ENCODE measurements at regions not wholly inside any gene's neighbourhood (a gene's known extent, or its start where the extent isn't known, plus 50 kb on each side); places are given as distances from the start of the nearest gene placed in this dataset.

DNA sequence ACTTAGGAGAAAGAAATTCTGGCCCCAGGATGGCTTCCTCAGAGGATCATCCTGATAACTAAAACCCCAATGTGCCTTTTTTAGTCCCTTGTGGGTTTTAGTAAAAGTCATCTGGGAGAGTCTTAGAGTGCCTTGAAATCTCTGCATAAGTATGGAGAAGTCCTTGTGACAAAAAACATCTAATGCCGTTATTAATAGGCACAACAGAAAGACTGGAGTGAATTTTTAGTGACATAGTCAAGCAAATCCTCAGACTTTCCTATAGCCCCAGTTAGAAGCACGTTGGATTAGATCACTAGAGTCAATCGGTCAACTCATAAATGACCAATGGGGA, 108.2 kb upstream of the MPDZ start:
- no peak for DNase-seq (ENCODE audit: low spot score)

DNA sequence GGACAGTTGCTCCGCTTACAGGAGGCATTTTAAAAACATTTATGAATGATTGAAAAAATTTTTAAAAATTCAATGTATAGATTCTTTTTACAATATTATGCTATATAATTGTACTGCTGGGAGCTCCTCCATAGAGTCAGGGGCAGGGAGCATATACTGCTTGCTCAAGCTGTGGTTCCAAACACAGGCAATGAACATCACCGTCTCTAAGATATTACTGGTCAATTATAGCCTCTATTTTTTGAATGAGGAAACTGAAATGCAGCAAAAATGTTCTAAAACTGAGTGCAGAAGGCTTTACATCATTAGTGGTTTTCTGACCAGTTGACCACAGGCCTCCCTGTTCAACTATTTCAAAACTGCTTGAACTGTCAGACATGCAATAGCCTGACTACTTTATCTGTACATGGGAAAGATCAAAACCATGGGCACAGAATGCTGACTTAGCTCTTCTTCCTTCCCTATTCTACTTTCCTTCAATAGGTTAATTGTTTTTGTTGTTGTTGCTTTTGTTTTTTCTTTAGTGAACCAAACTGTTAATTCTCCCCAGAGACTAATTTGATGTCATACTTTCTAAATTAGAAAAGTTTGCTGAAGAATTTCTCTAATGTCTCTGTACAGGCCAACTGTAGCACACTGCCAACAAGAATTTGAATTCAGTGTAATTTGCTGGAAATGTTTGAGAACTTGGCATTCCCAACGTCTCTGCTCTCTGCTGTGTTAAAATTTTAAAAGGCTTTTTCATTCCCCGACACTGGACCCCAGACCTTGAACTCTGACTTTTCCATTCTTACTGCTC, 107.6 kb upstream of the MPDZ start:
- no peak for DNase-seq (ENCODE audit: low spot score)

DNA sequence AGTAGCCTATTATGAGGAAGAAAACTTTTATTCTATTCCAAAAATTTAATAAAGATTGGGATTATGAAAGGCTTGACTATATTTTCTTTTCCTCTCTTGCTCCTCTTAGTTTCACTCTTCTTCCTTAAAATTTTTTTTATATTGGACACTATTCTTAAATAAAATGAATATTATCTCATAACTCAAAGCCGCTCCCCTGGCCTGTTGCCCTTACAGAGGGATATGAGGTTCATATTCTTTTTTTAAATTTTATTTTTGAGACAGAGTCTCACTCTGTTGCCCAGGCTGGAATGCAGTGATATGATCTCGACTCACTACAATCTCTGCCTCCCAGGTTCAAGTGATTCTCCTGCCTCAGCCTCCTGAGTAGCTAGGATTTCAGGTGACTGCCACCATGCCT, 106.8 kb upstream of the MPDZ start:
- DNase-seq (ENCODE audit: low spot score), result no peak

DNA sequence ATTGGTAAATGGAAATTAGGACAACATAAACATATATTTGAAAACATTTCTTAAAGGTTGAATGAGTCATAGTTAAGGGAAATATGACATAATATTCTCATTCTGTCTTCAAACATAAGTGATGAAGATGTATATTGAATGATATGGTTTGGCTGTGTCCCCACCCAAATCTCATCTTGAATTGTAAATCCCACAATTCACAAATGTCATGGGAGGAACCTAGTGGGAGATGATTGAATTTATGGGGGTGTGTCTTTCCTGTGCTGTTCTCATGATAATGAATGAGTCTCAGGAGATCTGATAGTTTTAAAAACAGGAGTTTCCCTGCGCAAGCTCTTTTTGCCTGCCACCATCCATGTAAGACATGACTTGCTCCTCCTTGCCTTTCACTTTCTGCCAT, 104.4 kb upstream of the MPDZ start:
- DNase-seq (ENCODE audit: low spot score), result no peak

DNA sequence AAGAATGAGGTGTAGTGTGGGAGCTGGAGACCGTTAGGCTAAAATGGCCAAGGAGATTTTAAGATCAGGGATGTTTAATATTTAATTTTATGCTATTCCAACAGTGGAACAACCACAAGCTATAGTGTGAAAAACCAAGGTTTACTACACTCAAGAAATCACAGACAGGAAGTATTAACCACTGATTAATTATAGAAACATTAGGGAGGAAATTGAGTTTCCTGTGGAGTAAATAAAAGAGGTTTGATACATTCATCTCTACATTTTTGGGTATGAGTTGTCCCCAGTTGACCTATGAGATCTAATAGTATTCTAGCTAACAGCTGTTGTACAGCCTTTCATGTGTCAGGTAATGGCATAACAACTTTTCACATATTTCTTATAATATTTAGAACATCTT, 103.7 kb upstream of the MPDZ start:
- DNase-seq (ENCODE audit: low spot score), result no peak

DNA sequence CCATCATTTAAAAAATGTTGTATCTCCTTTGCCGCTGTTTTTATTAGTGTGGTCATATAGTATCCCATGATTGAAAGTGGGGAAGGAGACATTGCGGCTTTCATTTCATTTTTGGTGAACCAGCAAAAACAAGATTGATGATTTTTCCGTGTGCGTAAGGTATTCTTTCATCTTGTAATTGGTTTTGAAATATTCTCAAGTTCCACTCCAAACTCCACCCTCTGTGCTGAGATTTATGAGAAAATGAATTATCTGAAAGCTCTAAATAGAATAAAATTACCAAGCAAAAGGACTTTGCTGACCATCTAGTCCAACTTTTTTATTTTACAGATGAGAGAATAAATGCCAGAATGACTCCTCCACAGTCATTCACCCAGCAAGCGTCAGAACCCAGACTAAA, 103.1 kb upstream of the MPDZ start:
- no peak for DNase-seq (ENCODE audit: low spot score)

DNA sequence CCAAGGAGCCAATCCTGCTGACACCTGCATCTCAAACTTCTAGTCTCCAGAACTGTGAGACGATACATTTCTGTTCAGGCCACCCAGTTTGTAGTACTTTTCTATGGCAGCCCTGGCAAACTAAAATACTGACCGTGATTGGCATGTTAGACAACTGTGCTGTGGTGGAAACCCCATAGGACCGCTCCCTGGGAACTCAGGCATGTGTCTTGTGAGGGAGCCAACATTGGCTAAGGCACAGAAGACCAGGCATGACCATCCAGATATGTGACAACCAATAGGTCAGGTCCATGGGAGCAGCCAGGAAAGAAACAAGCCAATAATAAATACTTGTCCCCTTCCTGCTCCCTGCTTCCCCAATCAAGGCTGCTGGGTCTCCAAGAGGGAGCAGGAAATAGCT, 101.4 kb upstream of the MPDZ start:
- no peak for DNase-seq (ENCODE audit: low spot score)

DNA sequence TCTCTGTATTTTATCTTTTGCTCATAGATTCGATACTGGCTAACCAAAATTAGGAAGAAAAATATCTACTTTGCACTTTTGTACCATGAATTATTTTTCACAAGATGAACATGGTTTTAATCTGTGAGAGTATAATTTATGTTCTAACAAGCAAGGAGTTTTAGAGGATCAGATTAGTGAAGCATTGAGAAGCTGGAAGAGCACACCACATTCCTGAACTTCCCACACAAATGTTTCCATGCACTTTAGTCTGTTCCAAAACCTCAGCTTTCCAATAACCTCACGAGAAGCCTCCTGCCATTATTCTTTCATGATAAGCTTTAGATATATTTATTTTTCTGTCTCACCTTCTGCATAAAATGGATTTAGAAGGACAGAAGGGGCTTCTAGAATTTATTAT, 98.7 kb upstream of the MPDZ start:
- DNase-seq (ENCODE audit: low spot score), result no peak

DNA sequence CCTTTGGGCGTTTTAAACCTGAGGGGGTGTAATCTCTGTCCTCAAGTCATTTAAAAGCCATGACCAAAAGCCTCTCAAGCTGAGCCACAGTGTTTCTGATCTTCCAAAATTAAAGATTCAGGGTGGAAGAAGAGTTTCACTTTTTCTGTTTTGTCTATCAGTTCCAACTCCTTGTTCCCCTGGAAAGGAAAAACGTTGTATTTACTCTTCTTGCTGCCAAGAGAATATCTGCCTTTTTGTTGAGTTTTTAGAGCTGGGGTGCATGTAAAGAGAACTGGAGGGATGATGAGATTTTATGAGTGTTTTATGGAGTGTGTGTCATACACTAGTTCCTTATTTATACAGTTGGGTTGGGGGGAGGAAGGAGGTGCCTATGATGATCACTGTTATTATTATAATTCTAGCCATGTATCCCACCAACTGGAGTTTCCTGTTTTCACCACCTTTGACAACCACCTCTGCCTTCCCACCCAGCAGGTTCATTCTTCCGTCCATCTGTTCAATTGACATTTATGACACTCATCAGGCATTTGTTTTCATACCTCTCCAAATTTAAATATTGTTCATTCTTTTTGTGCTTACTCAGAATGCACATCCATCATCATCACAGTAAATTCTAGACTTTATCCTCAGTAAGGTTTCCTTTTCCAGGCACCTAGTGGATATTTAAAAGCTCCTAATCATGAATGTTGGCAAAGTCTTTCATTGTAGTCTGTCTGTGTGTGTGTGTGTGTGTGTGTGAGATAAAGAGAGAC, 97.9 kb upstream of the MPDZ start:
- DNase-seq (ENCODE audit: low spot score), result no peak

DNA sequence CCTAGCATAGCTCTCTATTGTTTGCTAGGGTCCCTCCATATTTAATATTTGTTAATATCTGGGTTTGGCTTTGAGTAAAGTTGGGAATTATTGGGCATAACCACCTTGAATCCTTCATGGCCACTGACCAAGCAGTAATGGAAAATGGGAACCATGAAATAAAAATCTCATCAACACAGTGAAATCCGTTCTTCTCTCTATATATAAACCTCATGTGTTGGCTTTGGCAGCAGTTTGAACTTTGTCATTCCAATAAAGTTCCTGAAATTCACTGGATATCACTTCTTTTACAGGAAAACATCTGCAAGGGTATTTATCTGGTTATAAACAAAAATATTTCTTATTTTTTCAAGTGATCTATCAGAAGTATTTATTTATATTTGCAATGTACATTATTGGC, 93.0 kb upstream of the MPDZ start:
- no peak for DNase-seq (ENCODE audit: low spot score)

DNA sequence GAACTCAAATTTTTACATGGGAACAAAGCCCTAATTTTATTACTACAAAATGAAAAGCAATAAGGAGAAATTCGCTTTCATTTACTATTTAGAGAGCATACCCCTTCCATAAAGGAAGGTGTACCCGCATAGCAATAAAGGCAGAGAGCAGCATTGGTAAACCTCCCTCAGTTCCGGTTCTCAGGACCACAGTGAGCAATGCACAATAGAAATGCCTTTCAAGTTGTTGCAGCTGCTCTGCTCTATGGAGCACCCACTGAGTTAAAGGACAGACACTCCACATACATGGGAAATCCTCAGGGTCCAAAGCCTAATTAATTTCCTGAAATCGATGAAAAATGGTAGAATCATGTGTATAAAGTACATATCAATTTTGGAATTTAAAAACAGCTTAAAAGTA, 89.9 kb upstream of the MPDZ start:
- DNase-seq (ENCODE audit: low spot score), result no peak

DNA sequence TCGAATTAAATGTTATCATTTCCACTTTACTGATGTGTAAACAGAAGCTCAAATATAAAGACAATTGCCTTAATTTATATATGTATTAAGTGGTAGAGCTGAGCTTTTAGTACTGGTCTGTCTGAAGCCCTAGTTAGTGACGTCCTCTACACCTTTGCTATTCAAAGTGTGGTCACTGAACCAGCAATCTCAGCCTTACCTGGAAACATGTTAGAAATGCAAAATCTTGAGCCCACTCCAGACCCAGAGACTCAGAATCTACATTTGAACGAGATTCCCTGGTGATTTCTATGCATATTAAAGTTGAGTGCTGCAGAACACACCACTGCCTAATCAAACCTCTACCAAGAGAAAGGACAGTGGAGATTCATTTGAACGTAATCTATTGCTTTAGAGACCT, 88.3 kb upstream of the MPDZ start:
- DNase-seq (ENCODE audit: low spot score), result no peak

DNA sequence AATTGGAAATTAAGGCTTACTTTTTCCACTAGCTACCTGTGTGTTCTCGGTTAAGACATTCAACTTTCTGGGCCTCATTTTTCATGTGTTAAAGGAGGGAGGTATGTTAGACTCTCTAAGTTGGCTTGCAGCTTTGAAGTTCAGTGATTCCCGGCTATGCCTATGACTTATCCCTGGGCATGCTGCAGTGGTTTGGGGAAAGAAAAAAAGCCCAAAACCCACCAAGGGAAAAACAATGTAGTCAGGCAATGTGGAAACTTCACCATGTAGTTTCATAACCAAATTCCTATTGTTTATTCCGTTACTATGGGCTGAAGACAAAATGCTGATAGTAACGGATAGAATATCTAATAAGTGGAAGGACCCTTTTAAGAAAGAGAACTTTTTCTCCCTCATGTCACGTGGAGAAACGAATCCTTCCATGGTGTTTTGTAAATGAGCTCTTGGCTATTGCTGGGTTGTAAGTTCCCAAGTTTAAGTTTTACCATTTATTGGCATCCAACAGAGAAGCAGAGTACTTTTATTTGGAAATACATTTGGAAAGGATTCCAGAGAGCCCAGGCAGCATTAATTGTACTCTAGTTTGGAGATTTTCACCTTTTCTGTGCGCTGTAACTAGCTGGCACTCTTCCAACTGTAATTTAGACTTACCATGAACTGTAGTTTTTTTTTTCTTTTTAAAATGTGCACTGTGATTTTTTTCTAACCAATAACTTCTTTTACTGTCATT, 84.9 kb upstream of the MPDZ start:
- no peak for DNase-seq (ENCODE audit: low spot score)

DNA sequence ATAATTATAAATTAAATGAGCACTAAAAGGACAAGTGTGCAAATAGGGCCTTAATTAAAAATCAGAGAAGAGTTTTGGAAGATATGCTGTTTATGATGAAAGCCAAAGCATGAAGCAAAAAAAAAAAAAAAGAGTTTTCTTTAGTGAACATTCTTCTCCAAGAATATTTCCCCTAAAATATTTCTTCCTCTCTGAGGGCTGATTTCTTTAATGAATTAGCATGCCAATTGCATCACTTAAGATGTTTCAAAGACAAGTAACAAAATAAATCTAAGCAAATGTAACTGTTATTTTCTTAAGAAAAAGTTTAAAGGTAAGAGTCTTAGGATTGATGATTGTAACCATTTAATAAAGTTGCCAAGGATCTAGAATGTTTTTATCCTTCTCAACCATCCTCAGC, 81.6 kb upstream of the MPDZ start:
- no peak for DNase-seq (ENCODE audit: low spot score)

DNA sequence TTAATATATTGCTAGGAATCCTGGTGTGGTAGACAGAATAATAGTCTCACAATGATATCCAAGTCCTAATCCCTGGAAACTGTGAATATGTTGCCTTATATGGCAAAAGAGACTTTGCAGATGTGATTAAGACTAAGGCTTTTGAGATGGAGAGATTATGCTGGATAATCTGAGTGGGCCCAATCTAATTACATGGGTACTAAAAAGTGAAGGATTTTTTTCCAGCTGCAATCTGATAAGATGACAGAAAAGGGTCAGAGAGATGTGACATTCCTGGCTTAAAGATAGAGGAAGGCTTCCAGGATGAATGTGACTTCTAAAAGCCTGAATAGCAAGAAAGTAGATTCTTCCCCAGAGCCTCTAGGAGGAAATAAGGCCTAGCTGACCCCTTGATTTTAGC, 80.7 kb upstream of the MPDZ start:
- DNase-seq (ENCODE audit: low spot score), result no peak

DNA sequence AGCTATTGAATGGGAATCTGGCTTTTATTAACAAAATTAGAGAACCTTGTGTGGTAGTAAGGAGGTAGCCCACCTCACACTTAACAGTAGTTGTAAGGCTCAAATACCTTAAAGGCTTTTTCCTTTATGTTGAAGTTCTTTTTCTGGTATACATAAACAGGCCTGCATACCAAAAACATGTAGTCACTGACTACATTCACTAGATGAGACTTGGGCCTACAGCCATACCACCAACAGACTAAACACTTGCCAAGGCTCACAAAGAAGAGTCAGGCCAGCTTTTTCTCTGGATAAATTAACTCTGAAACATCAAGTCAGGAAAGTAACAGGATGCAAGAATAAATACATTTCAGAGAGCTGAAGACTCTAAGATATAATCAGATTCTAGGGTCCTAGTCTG, 78.6 kb upstream of the MPDZ start:
- DNase-seq (ENCODE audit: low spot score), result no peak

DNA sequence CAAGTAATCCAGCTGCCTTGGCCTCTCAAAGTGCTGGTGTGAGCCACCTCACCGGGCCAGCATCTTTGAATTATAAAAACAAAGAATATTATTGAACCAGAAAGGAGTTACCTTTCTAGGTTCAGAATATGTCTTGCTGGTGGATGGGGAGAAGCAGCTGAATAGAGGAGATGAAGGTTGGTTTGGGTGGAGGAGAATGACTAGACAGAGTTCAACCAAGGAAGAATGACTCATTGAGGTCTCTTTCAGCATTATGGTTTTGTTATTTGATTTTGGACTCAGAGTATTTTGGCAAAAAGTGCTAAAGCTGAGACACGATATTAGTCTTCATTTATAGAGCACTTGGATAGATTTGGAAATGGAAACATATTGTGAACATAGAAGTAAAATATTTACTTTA, 75.2 kb upstream of the MPDZ start:
- no peak for DNase-seq (ENCODE audit: low spot score)

DNA sequence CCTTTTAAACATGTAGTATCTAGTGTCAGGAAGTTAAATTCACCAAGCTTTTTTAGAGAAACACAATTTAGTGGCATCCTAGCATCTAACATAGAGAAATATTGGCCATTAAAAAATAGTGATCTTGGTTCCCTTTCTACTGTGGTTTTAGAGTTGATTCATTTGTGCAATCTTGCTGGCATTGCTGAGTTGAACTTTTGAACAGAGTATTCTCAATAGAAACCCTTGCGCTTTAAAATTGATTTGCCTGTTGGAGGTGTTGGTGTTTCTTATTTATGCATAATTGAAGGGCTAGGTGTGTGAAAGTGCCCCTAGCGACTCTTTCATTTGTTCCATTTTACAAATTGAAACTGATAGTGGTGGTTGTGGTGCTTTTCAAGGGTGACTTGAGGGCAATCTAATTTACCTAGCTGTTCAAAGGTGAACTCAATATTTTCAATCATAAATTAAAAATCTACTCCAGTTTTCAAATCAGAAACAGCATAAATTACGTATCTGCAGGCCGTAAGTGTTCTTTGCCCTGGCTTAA, 73.0 kb upstream of the MPDZ start:
- DNase-seq (ENCODE audit: low spot score), result no peak

DNA sequence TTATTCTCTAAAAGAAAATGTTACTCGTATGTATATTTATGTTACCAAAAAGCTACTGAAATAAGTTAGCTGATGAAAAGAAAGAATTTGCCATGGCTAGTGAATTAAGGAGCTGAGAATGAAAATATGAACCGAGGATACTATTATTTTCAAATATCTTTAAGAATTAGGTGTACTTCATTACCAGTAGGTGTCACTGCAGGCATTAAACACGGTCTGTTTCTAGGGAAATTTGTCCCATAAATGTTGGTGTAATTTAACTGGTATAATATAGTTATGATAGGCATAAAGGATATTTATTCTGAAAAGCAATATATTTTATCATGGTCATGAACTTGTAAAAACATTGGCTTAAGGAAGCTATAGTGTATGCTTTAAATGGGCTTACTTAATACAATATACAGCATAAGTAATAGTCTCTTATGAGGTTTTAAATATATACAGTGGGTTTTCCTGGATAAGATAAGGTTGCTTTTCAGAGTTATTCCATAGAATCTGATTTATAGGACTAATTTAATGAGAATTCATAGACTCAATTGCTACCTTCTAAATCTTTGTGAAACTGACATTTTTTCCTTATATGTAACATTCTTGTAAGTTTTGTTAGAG, 72.4 kb upstream of the MPDZ start:
- peak; percentile 42 for DNase-seq (ENCODE audit: low spot score)

DNA sequence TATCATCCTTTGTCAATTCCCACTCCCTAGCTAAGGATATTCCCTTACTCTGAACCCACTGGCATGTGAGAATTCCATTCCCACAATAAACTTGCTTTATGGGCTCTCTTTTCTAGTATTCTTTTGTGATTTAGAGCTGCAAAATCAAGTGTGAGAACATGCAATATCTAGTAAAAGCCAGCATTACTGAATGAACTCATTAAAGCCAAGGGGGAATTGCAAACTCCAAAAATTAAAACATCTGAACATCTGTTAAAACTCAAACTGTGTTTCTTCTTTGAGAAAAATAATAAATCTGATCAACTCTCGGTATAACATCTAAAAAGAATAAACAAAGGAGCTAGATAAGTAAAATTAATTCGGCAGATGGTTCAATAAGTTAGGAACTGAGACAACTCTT, 53.1 kb upstream of the MPDZ start:
- no peak for DNase-seq (ENCODE audit: low spot score)

DNA sequence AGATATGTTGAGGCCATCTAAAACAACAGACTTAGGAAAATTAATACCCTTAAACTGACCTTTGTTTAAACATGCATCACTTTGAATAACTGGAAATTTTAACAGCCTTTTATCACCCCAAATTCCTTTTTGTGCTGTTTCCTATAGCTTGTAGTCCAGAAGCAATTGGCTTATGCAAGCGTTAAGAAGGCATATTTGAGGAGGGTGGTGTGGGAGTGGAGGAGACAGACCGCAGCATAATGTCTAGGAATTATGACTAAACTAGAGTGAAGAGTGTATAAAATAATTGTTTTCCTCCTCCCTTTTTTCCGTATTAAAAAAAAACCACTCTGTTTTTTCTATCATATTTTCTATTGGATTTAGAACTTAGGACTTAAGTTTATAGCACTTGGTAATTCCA, 51.8 kb upstream of the MPDZ start:
- no peak for DNase-seq (ENCODE audit: low spot score)

DNA sequence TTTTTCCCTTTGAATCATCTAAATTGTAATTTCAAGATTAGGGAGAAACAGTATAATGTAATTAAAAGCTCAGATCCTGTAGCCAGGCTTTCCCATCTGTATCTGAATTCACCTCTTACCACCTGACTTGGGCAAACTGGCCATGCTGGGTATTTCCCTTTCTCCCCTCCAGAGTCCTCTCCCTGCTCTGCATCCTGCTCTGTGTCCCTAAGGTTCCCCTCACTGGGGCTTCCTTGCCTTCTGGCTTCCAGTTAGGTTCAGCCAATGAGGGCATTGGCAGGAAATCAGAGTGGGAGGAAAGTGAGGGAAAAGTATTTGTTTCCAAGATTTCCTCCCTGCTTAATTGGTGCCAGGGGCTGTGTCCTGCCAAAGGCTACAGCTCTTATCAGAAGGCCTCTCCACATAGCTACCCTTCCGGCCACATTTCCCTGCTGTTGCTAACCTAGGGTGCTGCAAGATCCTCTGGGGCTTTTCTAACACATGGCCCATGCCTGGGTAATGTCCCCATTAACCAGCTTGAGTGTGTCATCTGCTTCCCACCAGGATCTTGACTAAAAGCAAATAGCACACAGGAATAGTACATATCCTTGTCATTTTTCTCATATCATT, 51.0 kb upstream of the MPDZ start:
- no peak for DNase-seq (ENCODE audit: low spot score)
